ENCODE measurements at regions not wholly inside any gene's neighbourhood (a gene's known extent, or its start where the extent isn't known, plus 50 kb on each side); places are given as distances from the start of the nearest gene placed in this dataset.

DNA sequence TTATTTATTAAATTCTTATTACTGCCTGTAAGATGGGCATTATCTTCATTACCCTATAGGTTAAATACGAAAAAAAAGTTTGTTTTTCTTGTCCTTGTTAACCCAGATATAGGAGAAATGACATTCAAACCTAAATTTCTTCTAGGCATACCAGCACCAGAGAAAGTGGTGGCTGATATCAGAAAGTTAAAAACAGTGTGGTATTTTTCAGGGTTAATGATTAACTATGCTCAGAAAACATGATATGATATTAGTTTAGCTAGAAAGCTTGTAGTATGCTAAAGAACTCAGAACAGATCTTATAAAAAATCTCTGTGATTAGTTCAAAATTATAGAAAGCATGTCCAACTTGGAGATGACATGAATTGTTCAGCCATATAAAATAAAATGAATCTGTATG, 630.5 kb upstream of the EPHA6 start:
- TF ChIP-seq ZNF114 (CRISPR knock-in tag; IDR thresholded peaks at IDR 0.05) (no peak), EZH2 (IDR thresholded peaks at IDR 0.05; ENCODE audit: low read depth, unreplicated experiment) (no peak), STAT1 (IDR thresholded peaks at IDR 0.05; ENCODE audit: unreplicated experiment) (no peak), CTCF (conservative IDR thresholded peaks at IDR 0.05; ENCODE audit: low read depth in 2 of 2) (no peak), CREB1 (CRISPR knock-in tag; IDR thresholded peaks at IDR 0.05; ENCODE audit: low read depth) (no peak), JUNB (IDR thresholded peaks at IDR 0.05; ENCODE audit: unreplicated experiment) (no peak), POLR2AphosphoS5 (IDR thresholded peaks at IDR 0.05; ENCODE audit: low read depth) (no peak), EZH2phosphoT487 (IDR thresholded peaks at IDR 0.05; ENCODE audit: unreplicated experiment) (no peak), NANOG (IDR thresholded peaks at IDR 0.05; ENCODE audit: borderline replicate concordance) (no peak), ZNF331 (CRISPR knock-in tag; IDR thresholded peaks at IDR 0.05; ENCODE audit: low read depth) (no peak)
- TF ChIP-seq, protein P1, sequence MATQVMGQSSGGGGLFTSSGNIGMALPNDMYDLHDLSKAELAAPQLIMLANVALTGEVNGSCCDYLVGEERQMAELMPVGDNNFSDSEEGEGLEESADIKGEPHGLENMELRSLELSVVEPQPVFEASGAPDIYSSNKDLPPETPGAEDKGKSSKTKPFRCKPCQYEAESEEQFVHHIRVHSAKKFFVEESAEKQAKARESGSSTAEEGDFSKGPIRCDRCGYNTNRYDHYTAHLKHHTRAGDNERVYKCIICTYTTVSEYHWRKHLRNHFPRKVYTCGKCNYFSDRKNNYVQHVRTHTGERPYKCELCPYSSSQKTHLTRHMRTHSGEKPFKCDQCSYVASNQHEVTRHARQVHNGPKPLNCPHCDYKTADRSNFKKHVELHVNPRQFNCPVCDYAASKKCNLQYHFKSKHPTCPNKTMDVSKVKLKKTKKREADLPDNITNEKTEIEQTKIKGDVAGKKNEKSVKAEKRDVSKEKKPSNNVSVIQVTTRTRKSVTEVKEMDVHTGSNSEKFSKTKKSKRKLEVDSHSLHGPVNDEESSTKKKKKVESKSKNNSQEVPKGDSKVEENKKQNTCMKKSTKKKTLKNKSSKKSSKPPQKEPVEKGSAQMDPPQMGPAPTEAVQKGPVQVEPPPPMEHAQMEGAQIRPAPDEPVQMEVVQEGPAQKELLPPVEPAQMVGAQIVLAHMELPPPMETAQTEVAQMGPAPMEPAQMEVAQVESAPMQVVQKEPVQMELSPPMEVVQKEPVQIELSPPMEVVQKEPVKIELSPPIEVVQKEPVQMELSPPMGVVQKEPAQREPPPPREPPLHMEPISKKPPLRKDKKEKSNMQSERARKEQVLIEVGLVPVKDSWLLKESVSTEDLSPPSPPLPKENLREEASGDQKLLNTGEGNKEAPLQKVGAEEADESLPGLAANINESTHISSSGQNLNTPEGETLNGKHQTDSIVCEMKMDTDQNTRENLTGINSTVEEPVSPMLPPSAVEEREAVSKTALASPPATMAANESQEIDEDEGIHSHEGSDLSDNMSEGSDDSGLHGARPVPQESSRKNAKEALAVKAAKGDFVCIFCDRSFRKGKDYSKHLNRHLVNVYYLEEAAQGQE (IDR thresholded peaks at IDR 0.05; ENCODE audit: unreplicated experiment) = no peak
- TF ChIP-seq, protein P2, sequence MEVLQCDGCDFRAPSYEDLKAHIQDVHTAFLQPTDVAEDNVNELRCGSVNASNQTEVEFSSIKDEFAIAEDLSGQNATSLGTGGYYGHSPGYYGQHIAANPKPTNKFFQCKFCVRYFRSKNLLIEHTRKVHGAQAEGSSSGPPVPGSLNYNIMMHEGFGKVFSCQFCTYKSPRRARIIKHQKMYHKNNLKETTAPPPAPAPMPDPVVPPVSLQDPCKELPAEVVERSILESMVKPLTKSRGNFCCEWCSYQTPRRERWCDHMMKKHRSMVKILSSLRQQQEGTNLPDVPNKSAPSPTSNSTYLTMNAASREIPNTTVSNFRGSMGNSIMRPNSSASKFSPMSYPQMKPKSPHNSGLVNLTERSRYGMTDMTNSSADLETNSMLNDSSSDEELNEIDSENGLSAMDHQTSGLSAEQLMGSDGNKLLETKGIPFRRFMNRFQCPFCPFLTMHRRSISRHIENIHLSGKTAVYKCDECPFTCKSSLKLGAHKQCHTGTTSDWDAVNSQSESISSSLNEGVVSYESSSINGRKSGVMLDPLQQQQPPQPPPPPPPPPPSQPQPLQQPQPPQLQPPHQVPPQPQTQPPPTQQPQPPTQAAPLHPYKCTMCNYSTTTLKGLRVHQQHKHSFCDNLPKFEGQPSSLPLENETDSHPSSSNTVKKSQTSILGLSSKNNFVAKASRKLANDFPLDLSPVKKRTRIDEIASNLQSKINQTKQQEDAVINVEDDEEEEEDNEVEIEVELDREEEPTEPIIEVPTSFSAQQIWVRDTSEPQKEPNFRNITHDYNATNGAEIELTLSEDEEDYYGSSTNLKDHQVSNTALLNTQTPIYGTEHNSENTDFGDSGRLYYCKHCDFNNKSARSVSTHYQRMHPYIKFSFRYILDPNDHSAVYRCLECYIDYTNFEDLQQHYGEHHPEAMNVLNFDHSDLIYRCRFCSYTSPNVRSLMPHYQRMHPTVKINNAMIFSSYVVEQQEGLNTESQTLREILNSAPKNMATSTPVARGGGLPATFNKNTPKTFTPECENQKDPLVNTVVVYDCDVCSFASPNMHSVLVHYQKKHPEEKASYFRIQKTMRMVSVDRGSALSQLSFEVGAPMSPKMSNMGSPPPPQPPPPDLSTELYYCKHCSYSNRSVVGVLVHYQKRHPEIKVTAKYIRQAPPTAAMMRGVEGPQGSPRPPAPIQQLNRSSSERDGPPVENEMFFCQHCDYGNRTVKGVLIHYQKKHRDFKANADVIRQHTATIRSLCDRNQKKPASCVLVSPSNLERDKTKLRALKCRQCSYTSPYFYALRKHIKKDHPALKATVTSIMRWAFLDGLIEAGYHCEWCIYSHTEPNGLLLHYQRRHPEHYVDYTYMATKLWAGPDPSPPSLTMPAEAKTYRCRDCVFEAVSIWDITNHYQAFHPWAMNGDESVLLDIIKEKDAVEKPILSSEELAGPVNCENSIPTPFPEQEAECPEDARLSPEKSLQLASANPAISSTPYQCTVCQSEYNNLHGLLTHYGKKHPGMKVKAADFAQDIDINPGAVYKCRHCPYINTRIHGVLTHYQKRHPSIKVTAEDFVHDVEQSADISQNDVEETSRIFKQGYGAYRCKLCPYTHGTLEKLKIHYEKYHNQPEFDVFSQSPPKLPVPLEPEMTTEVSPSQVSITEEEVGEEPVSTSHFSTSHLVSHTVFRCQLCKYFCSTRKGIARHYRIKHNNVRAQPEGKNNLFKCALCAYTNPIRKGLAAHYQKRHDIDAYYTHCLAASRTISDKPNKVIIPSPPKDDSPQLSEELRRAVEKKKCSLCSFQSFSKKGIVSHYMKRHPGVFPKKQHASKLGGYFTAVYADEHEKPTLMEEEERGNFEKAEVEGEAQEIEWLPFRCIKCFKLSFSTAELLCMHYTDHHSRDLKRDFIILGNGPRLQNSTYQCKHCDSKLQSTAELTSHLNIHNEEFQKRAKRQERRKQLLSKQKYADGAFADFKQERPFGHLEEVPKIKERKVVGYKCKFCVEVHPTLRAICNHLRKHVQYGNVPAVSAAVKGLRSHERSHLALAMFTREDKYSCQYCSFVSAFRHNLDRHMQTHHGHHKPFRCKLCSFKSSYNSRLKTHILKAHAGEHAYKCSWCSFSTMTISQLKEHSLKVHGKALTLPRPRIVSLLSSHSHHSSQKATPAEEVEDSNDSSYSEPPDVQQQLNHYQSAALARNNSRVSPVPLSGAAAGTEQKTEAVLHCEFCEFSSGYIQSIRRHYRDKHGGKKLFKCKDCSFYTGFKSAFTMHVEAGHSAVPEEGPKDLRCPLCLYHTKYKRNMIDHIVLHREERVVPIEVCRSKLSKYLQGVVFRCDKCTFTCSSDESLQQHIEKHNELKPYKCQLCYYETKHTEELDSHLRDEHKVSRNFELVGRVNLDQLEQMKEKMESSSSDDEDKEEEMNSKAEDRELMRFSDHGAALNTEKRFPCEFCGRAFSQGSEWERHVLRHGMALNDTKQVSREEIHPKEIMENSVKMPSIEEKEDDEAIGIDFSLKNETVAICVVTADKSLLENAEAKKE (CRISPR knock-in tag; IDR thresholded peaks at IDR 0.05) = no peak
- TF ChIP-seq, protein P3, sequence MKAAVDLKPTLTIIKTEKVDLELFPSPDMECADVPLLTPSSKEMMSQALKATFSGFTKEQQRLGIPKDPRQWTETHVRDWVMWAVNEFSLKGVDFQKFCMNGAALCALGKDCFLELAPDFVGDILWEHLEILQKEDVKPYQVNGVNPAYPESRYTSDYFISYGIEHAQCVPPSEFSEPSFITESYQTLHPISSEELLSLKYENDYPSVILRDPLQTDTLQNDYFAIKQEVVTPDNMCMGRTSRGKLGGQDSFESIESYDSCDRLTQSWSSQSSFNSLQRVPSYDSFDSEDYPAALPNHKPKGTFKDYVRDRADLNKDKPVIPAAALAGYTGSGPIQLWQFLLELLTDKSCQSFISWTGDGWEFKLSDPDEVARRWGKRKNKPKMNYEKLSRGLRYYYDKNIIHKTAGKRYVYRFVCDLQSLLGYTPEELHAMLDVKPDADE (IDR thresholded peaks at IDR 0.05) = no peak
- DNase-seq (ENCODE audit: low spot score) = no peak
- no peaks in the 10 kb centered on the region for H3F3A ChIP-seq (replicated peaks; ENCODE audit: low read depth)
- no peaks in the 10 kb centered on the region for H3K36me3 ChIP-seq (ENCODE audit: insufficient read depth)
- H3K4me1 ChIP-seq (ENCODE audit: insufficient read depth) = no peaks in the 10 kb centered on the region
- H3K27me3 Mint-ChIP-seq (ENCODE audit: insufficient read depth, low read depth, poor library complexity) = no peaks in the 10 kb centered on the region
- no peaks in the 10 kb centered on the region for H3K79me2 ChIP-seq (replicated peaks; ENCODE audit: insufficient read depth)
- no peak overlapping the region for H3K4me3 ChIP-seq
- no peaks in the 10 kb centered on the region for H3K36me3 Mint-ChIP-seq (ENCODE audit: low read depth)
- H3K9me2 ChIP-seq (ENCODE audit: insufficient read depth) = 0 out of 2 replicates have a peak, but pooled peaks cover 4% of the 10 kb centered on the region
- no peaks in the 10 kb centered on the region for H4K20me1 ChIP-seq (replicated peaks; ENCODE audit: insufficient read depth)
- no peak overlapping the region for H2AFZ ChIP-seq
- no peak overlapping the region for H3K4me3 Mint-ChIP-seq
- H3K27me3 ChIP-seq (ENCODE audit: insufficient read depth) = no peaks in the 10 kb centered on the region
- H3K4me1 Mint-ChIP-seq = no peaks in the 10 kb centered on the region
- peaks cover 2% of the 10 kb centered on the region; the same call in 1 of the 3 replicates for H3K9me3 Mint-ChIP-seq
- no peak overlapping the region for H3K27ac Mint-ChIP-seq
- H3K27ac ChIP-seq (ENCODE audit: low read depth) = no peak overlapping the region
- ATAC-seq = no peak
- no peak overlapping the region for H3K4me2 ChIP-seq
